K562 (cell line): ENCODE measurements at regions not wholly inside any gene's neighbourhood (a gene's known extent, or its start where the extent isn't known, plus 50 kb on each side); places are given as distances from the start of the nearest gene placed in this dataset.

ENCODE experiments used
- ATAC-seq: fragments of 200-7000 bp; cut with Tn5 transposase; 3 replicates; pipeline ENCODE4 v1.9.1; 2020; ENCODE audit warnings: moderate library complexity
- BruUV-seq: library from RNA; stranded (reverse); fragments of 400-500 nt; replicated peaks from 2 replicates; lab custom pipeline; 2021; lab: Mats Ljungman, UMichigan
- CTCF ChIA-PET: fragments of 300-600 bp; formaldehyde crosslinking; extraction: SDS; loops from one replicate; lab custom pipeline; 2021; ENCODE audit warnings: low intra/inter-chr PET ratio; lab: Yijun Ruan, JAX
- POLR2A ChIA-PET: fragments of 300-600, 350-650 bp; sonication (Branson Sonifier 250); formaldehyde crosslinking; extraction: SDS; loops from one replicate; lab custom pipeline; 2021; ENCODE audit warnings: antibody characterized with exemption, inconsistent platforms; lab: Yijun Ruan, JAX
- DNase-seq, 4 experiments: peaks; one replicate each; pipeline versions ENCODE4 v3.0.0 to v3.0.0-alpha.2; 2011 to 2018; ENCODE audit warnings: low spot score in 3 of 4, mixed read lengths in 3 of 4; ENCODE audit errors: extremely low read depth in 1 of 4
- FAIRE-seq: peaks from 2 replicates; lab custom pipeline; 2011; peaks lifted over from hg19 to GRCh38; lab: Jason Lieb, UNC
- H2AFZ ChIP-seq: 2 replicates; pipeline ENCODE4 v1.6.0; 2011; ENCODE audit warnings: low read depth, low read length, control low read depth, inconsistent platforms
- H3K27ac ChIP-seq: fragments of 200-600 bp; 3 replicates; pipeline ENCODE4 v1.8.0; 2011; ENCODE audit warnings: low read depth, mild to moderate bottlenecking, control low read depth, inconsistent platforms, low read length, moderate library complexity, mixed read lengths; ENCODE audit errors: extremely low read depth
- H3K27me3 ChIP-seq, 2 experiments: fragments of 300-600 bp in 1 of 2; 2 replicates in 1 of 2; 3 replicates in 1 of 2; pipeline versions ENCODE4 v1.6.0 to v1.8.0; 2011; ENCODE audit warnings: inconsistent platforms in 2 of 2, low read length in 2 of 2, mild to moderate bottlenecking in 1 of 2, mixed read lengths in 1 of 2, moderate library complexity in 1 of 2; ENCODE audit not compliant: control insufficient read depth in 2 of 2, insufficient read depth in 2 of 2
- H3K36me3 ChIP-seq: fragments of 300-600 bp; 3 replicates; pipeline ENCODE4 v1.8.0; 2011; ENCODE audit warnings: mild to moderate bottlenecking, low read length, inconsistent platforms; ENCODE audit not compliant: control insufficient read depth, insufficient read depth
- H3K4me1 ChIP-seq, 2 experiments: fragments of 200-600 bp in 1 of 2; replicated peaks in 1 of 2; 2 replicates in 1 of 2; 3 replicates in 1 of 2; pipeline versions ENCODE4 v1.5.1 to v1.8.0; 2011; ENCODE audit warnings: inconsistent platforms in 2 of 2, low read length in 2 of 2, mild to moderate bottlenecking in 1 of 2, mixed read lengths in 1 of 2, moderate library complexity in 1 of 2; ENCODE audit not compliant: control insufficient read depth in 2 of 2, insufficient read depth in 2 of 2
- H3K4me2 ChIP-seq: 2 replicates; pipeline ENCODE4 v1.6.1; 2011; ENCODE audit warnings: low read length, control low read depth, inconsistent platforms, mixed read lengths; ENCODE audit not compliant: insufficient read depth
- H3K4me3 ChIP-seq: fragments of 200-600 bp; sonication (generic), shearing (Covaris generic); 2 replicates; pipeline ENCODE4 v1.5.1; 2016; ENCODE audit warnings: control low read depth, inconsistent platforms
- H3K79me2 ChIP-seq: fragments of 200-600 bp; 3 replicates; pipeline ENCODE4 v1.8.0; 2011; ENCODE audit warnings: low read length, inconsistent platforms; ENCODE audit not compliant: control insufficient read depth, insufficient read depth
- H3K9ac ChIP-seq, 2 experiments: 2 replicates each; pipeline versions ENCODE4 v1.6.0 to v1.6.1; 2011; ENCODE audit warnings: low read depth in 2 of 2, low read length in 2 of 2, control low read depth in 1 of 2, inconsistent platforms in 1 of 2, mild to moderate bottlenecking in 1 of 2, mixed read lengths in 1 of 2; ENCODE audit not compliant: insufficient read depth in 1 of 2
- H3K9me1 ChIP-seq: one replicate; pipeline ENCODE4 v1.6.0; 2011; ENCODE audit warnings: inconsistent platforms, mild to moderate bottlenecking, low read length, moderate library complexity; ENCODE audit not compliant: control insufficient read depth, insufficient read depth
- H3K9me3 ChIP-seq: replicated peaks from 2 replicates; pipeline ENCODE4 v1.5.1; 2011; ENCODE audit warnings: low read depth, low read length, inconsistent platforms; ENCODE audit not compliant: control insufficient read depth, insufficient read depth
- H4K20me1 ChIP-seq: replicated peaks from 2 replicates; pipeline ENCODE4 v1.6.1; 2011; ENCODE audit warnings: low read length, inconsistent platforms, mixed read lengths; ENCODE audit not compliant: control insufficient read depth, insufficient read depth
- AFF4 ChIP-seq: sonication (generic); formaldehyde crosslinking; IDR thresholded peaks from 2 replicates; pipeline ENCODE4 v1.8.0; 2023; ENCODE audit warnings: mild to moderate bottlenecking, missing genetic modification reagents
- CCAR2 ChIP-seq: fragments of 200-400 bp; formaldehyde crosslinking; IDR thresholded peaks from 2 replicates; pipeline ENCODE4 v1.6.1; 2017; ENCODE audit warnings: mild to moderate bottlenecking, low read depth, low read length
- CCNT2 ChIP-seq: IDR thresholded peaks from 2 replicates; pipeline ENCODE4 v1.6.1; 2011; ENCODE audit warnings: borderline replicate concordance, low read depth, mild to moderate bottlenecking, moderate library complexity, mixed read lengths, low read length; ENCODE audit not compliant: insufficient read length; ENCODE audit errors: extremely low read depth
- CHCHD3 ChIP-seq: fragments of 250-450 bp; sonication (Bioruptor Pico); IDR thresholded peaks from 2 replicates; pipeline ENCODE4 v2.1.2; 2022; ENCODE audit warnings: mild to moderate bottlenecking
- E2F4 ChIP-seq: sonication (generic); formaldehyde crosslinking; IDR thresholded peaks from 2 replicates; pipeline ENCODE4 v1.8.0; 2022; ENCODE audit warnings: mild to moderate bottlenecking, low read depth, missing genetic modification reagents
- MIER1 ChIP-seq: fragments of 450-650 bp; IDR thresholded peaks from 2 replicates; pipeline ENCODE4 v1.6.1; 2016; ENCODE audit warnings: antibody characterized with exemption, mild to moderate bottlenecking, low read depth
- POLR2G ChIP-seq: fragments of 200-400 bp; formaldehyde crosslinking; IDR thresholded peaks from 2 replicates; pipeline ENCODE4 v1.6.1; 2017; ENCODE audit warnings: low read depth, mild to moderate bottlenecking, antibody characterized with exemption, low read length, moderate library complexity
- RBM22 ChIP-seq: fragments of 200-400 bp; formaldehyde crosslinking; IDR thresholded peaks from 2 replicates; pipeline ENCODE4 v1.6.1; 2018; ENCODE audit warnings: low read length, low read depth; ENCODE audit not compliant: poor library complexity, severe bottlenecking
- RBM34 ChIP-seq: fragments of 200-400 bp; formaldehyde crosslinking; IDR thresholded peaks from 2 replicates; pipeline ENCODE4 v1.6.1; 2018; ENCODE audit warnings: low read length, borderline replicate concordance; ENCODE audit not compliant: insufficient read depth
- STAT6 ChIP-seq: sonication (generic); formaldehyde crosslinking; IDR thresholded peaks from 2 replicates; pipeline ENCODE4 v1.8.1; 2023; ENCODE audit warnings: mild to moderate bottlenecking, missing genetic modification reagents
- ZFP91 ChIP-seq: sonication (generic); formaldehyde crosslinking; IDR thresholded peaks from 2 replicates; pipeline ENCODE4 v1.8.0; 2022; ENCODE audit warnings: mild to moderate bottlenecking, missing genetic modification reagents
- ZNF140 ChIP-seq: fragments of 250-450 bp; sonication (Bioruptor Pico); IDR thresholded peaks from 2 replicates; pipeline ENCODE4 v1.8.0; 2021; ENCODE audit warnings: moderate library complexity, mild to moderate bottlenecking, inconsistent platforms
- ZNF584 ChIP-seq: fragments of 200-800 bp; sonication (Bioruptor generic); IDR thresholded peaks from 2 replicates; pipeline ENCODE4 v1.6.1; 2016; ENCODE audit warnings: low read depth, mild to moderate bottlenecking, missing genetic modification characterization, missing compliant biosample characterization
- ZNF75A ChIP-seq: fragments of 450-650 bp; formaldehyde crosslinking; IDR thresholded peaks from 2 replicates; pipeline ENCODE4 v1.4.0; 2020; ENCODE audit warnings: mild to moderate bottlenecking
- WGBS: fragments of 100-300 bp; shearing (Covaris generic); methylation state at CpG from one replicate; pipeline ENCODE4 v1.1.6; 2016; ENCODE audit warnings: low coverage, mixed read lengths; ENCODE audit not compliant: insufficient coverage; ENCODE audit errors: missing lambda C conversion rate; 5-methylcytosine and 5-hydroxymethylcytosine counted together
- in situ Hi-C: fragments of 300-500 bp; cut with MboI; formaldehyde crosslinking; loops from 4 replicates; pipeline ENCODE4 v1.15.0; 2018; ENCODE audit warnings: inconsistent platforms, mixed read lengths
- intact Hi-C: fragments of 100-400 bp; cut with micrococcal nuclease; formaldehyde crosslinking; loops from 2 replicates; pipeline ENCODE4 v1.14.2; 2022

GRCh38 chr15:87747087-87747486 lies 509.5 kb downstream of the NTRK3 start:
- Histone ChIP-seq H3K4me3 (no peak overlapping the region), H3K27me3 (no peaks in the 10 kb centered on the region), H3K9me3 (no peaks in the 10 kb centered on the region), H3K4me1 (peaks cover 3 to 9% of the 10 kb centered on the region in 2 experiments; a peak in 3 of 5 replicates), H3K9ac (no peak overlapping the region), H2AFZ (0 out of 2 replicates have a peak overlapping the region, but pooled peaks have one; percentile 25), H4K20me1 (no peaks in the 10 kb centered on the region), H3K9me1 (no peaks in the 10 kb centered on the region), H3K4me2 (no peak overlapping the region), H3K79me2 (no peaks in the 10 kb centered on the region), H3K27ac (no peak overlapping the region), H3K36me3 (no peaks in the 10 kb centered on the region)
- intact Hi-C loops, result no loop called here
- DNase-seq (no peak), FAIRE-seq (no peak), ATAC-seq (no peak)
- BruUV-seq, result no TSS peak
- in situ Hi-C loops, result no loop called here
- CTCF ChIA-PET, result no interaction called here
- POLR2A ChIA-PET, result no interaction called here
- 58% methylated on average over 1 of the region's 1 CpG for WGBS
- TF ChIP-seq ZFP91 (no peak), ZNF584 (CRISPR knock-in tag) (no peak), CHCHD3 (CRISPR knock-in tag) (no peak), CCNT2 (no peak), STAT6 (no peak), POLR2G (no peak), MIER1 (no peak), ZNF75A (CRISPR knock-in tag) (no peak), CCAR2 (no peak), RBM22 (no peak), ZNF140 (CRISPR knock-in tag) (no peak), E2F4 (no peak), AFF4 (CRISPR knock-in tag) (no peak), RBM34 (no peak)
